Mesendoderm (in vitro differentiated cells): ENCODE measurements at regions not wholly inside any gene's neighbourhood (a gene's known extent, or its start where the extent isn't known, plus 50 kb on each side); places are given as distances from the start of the nearest gene placed in this dataset.

ENCODE experiments used
- DNase-seq: peaks from one replicate; pipeline ENCODE4 v3.0.0; 2013
- H2AK5ac ChIP-seq: 2 replicates; pipeline ENCODE4 v1.6.1; 2013; ENCODE audit warnings: low read length, inconsistent platforms
- H2BK120ac ChIP-seq: 2 replicates; pipeline ENCODE4 v1.6.1; 2013; ENCODE audit warnings: low read depth, mild to moderate bottlenecking, low read length, moderate library complexity, mixed read lengths
- H2BK15ac ChIP-seq: replicated peaks from 2 replicates; pipeline ENCODE4 v1.6.1; 2013; ENCODE audit warnings: low read depth, mild to moderate bottlenecking, moderate library complexity
- H2BK5ac ChIP-seq: 2 replicates; pipeline ENCODE4 v1.6.1; 2013; ENCODE audit warnings: low read length, inconsistent platforms
- H3K18ac ChIP-seq: 2 replicates; pipeline ENCODE4 v1.6.1; 2013; ENCODE audit warnings: mild to moderate bottlenecking, low read length, mixed read lengths
- H3K23ac ChIP-seq: one replicate; pipeline ENCODE4 v1.6.1; 2013; ENCODE audit warnings: low read length
- H3K27ac ChIP-seq: 2 replicates; pipeline ENCODE4 v1.5.1; 2013; ENCODE audit warnings: low read depth, mild to moderate bottlenecking, inconsistent platforms, low read length, moderate library complexity
- H3K27me3 ChIP-seq: 2 replicates; pipeline ENCODE4 v1.6.1; 2013; ENCODE audit warnings: low read length, control low read depth, mild to moderate bottlenecking, inconsistent platforms; ENCODE audit not compliant: insufficient read depth, poor library complexity
- H3K36me3 ChIP-seq: 2 replicates; pipeline ENCODE4 v1.6.1; 2013; ENCODE audit warnings: low read length, inconsistent platforms; ENCODE audit not compliant: control insufficient read depth, insufficient read depth
- H3K4ac ChIP-seq: one replicate; pipeline ENCODE4 v1.6.1; 2013; ENCODE audit warnings: low read depth, mild to moderate bottlenecking, low read length, moderate library complexity
- H3K4me1 ChIP-seq: 2 replicates; pipeline ENCODE4 v1.6.1; 2013; ENCODE audit warnings: low read depth, low read length, inconsistent platforms; ENCODE audit not compliant: control insufficient read depth
- H3K4me2 ChIP-seq: 2 replicates; pipeline ENCODE4 v1.6.1; 2013; ENCODE audit warnings: low read length
- H3K4me3 ChIP-seq: 2 replicates; pipeline ENCODE4 v1.5.1; 2013; ENCODE audit warnings: mild to moderate bottlenecking, low read length
- H3K56ac ChIP-seq: one replicate; pipeline ENCODE4 v1.6.1; 2013; ENCODE audit warnings: low read length
- H3K79me1 ChIP-seq: 2 replicates; pipeline ENCODE4 v1.6.1; 2013; ENCODE audit warnings: low read length, inconsistent platforms
- H3K79me2 ChIP-seq: 2 replicates; pipeline ENCODE4 v1.6.1; 2013; ENCODE audit warnings: mild to moderate bottlenecking, low read length; ENCODE audit not compliant: control insufficient read depth, insufficient read depth
- H3K9ac ChIP-seq: 2 replicates; pipeline ENCODE4 v1.6.1; 2013; ENCODE audit warnings: low read length, inconsistent platforms
- H4K5ac ChIP-seq: one replicate; pipeline ENCODE4 v1.6.1; 2013; ENCODE audit warnings: low read length
- H4K8ac ChIP-seq: one replicate; pipeline ENCODE4 v1.6.1; 2013; ENCODE audit warnings: low read depth, mild to moderate bottlenecking, control low read depth, low read length, moderate library complexity
- WGBS: extraction: QIAGEN DNeasy Blood & Tissue Kit; methylation state at CpG from one replicate; pipeline ENCODE4 v1.1.7; 2013; ENCODE audit warnings: low lambda C conversion rate, missing lambda C conversion rate; ENCODE audit not compliant: insufficient coverage; ENCODE audit errors: extremely low coverage; 5-methylcytosine and 5-hydroxymethylcytosine counted together

DNA sequence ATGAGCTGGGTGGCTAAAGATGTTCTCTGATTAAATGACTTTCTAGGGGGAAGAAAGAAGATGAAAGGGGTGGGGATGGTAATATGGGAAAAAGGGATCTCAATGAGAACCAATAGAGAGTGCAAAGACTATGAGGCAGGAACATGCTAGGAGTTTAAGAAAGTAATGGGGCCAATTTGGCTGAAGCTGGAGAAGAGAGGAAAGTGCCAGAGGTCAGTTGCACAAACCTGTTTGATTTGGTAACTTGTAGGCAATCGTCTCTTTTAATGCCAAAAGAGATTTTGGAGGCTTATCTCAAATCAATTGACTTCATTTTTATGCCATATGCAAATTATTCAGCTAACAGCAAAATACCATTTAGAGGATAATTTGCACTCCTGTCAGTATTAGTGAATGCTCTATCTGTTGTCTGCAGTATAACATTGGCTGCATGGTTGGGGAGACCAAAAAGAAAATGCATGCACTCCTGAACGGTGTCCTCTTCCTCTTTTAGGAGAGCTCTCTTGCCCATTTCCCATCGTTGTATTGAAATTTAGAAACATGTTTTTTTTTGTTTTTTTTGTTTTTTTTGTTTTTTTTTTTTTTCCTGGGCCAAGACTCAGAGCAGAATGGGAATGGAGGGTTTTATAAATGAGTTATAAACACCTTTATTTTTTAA lies 193.9 kb downstream of the BTBD3 start:
- DNase-seq: no peak
- Histone ChIP-seq H2AK5ac (no peak overlapping the region), H3K56ac (no peak overlapping the region), H3K18ac (no peak overlapping the region), H4K8ac (no peak overlapping the region), H3K27ac (no peak overlapping the region), H3K79me1 (no peaks in the 10 kb centered on the region), H3K4me3 (no peak overlapping the region), H3K79me2 (no peaks in the 10 kb centered on the region), H4K5ac (no peak overlapping the region), H2BK5ac (no peak overlapping the region), H3K4ac (no peak overlapping the region), H2BK15ac (no peak overlapping the region), H3K23ac (no peak overlapping the region), H3K9ac (no peak overlapping the region), H3K4me1 (no peaks in the 10 kb centered on the region), H3K27me3 (no peaks in the 10 kb centered on the region), H2BK120ac (no peak overlapping the region), H3K4me2 (no peak overlapping the region), H3K36me3 (no peaks in the 10 kb centered on the region)
- no CpG with 5 or more reads among the region's 3 CpGs for WGBS

DNA sequence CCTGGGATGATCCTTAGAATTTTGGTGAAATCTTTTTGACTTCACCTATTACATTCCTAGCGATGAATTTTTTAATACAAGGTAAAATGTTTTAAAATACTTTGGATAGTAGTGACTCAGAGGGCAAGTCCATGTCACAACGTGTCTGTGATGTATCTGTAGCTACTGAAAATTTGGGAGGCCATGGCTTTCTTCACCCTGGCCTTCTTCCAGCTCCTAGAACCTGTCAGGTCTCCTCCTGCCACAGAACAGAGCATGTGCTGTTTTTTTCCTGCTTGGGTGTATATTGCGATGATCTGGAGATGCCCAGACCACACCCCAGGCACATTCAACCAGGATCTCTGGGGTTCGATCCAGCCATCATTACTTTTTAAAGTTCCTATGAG lies 194.4 kb downstream of the BTBD3 start:
- no peak overlapping the region for H2BK15ac ChIP-seq
- no peak overlapping the region for H4K5ac ChIP-seq
- H3K56ac ChIP-seq: no peak overlapping the region
- H4K8ac ChIP-seq: no peak overlapping the region
- H3K36me3 ChIP-seq: no peaks in the 10 kb centered on the region
- no peak for DNase-seq
- no peak overlapping the region for H3K4me3 ChIP-seq
- no peak overlapping the region for H2AK5ac ChIP-seq
- no peaks in the 10 kb centered on the region for H3K79me2 ChIP-seq
- no peak overlapping the region for H3K9ac ChIP-seq
- no peak overlapping the region for H2BK5ac ChIP-seq
- no peak overlapping the region for H3K4ac ChIP-seq
- H2BK120ac ChIP-seq: no peak overlapping the region
- H3K79me1 ChIP-seq: no peaks in the 10 kb centered on the region
- WGBS: no CpG with 5 or more reads among the region's 4 CpGs
- H3K4me1 ChIP-seq: no peaks in the 10 kb centered on the region
- no peak overlapping the region for H3K4me2 ChIP-seq
- H3K27ac ChIP-seq: no peak overlapping the region
- no peaks in the 10 kb centered on the region for H3K27me3 ChIP-seq
- H3K23ac ChIP-seq: no peak overlapping the region
- H3K18ac ChIP-seq: no peak overlapping the region

DNA sequence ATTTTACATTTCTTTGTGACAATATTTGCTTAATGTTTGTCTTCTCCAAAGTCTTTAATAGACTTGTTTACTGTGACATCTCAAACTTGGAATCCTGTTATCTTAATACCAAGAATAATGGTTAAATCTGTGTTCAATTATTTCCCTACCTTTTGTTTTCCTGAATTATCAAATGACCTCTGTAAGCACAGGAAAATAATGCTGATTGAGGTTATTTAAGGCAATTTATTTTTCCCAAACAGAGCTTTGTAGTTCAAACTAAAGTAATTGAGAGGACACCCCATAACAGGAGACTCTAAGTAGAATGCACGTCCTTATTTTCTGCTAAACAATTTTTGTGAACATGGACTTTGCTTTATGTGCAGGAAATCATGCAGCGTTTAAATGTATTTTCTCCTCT lies 195.0 kb downstream of the BTBD3 start:
- no peak overlapping the region for H3K27ac ChIP-seq
- no CpG with 5 or more reads among the region's 2 CpGs for WGBS
- H2BK120ac ChIP-seq: no peak overlapping the region
- H2BK15ac ChIP-seq: no peak overlapping the region
- no peak overlapping the region for H3K23ac ChIP-seq
- no peak overlapping the region for H2AK5ac ChIP-seq
- H3K4me1 ChIP-seq: no peaks in the 10 kb centered on the region
- no peaks in the 10 kb centered on the region for H3K79me1 ChIP-seq
- no peak overlapping the region for H2BK5ac ChIP-seq
- H3K4me3 ChIP-seq: no peak overlapping the region
- no peak overlapping the region for H3K4ac ChIP-seq
- H3K4me2 ChIP-seq: no peak overlapping the region
- no peaks in the 10 kb centered on the region for H3K27me3 ChIP-seq
- no peak overlapping the region for H3K18ac ChIP-seq
- DNase-seq: no peak
- no peak overlapping the region for H3K56ac ChIP-seq
- no peaks in the 10 kb centered on the region for H3K36me3 ChIP-seq
- H3K79me2 ChIP-seq: no peaks in the 10 kb centered on the region
- H3K9ac ChIP-seq: no peak overlapping the region
- H4K5ac ChIP-seq: no peak overlapping the region
- H4K8ac ChIP-seq: no peak overlapping the region

DNA sequence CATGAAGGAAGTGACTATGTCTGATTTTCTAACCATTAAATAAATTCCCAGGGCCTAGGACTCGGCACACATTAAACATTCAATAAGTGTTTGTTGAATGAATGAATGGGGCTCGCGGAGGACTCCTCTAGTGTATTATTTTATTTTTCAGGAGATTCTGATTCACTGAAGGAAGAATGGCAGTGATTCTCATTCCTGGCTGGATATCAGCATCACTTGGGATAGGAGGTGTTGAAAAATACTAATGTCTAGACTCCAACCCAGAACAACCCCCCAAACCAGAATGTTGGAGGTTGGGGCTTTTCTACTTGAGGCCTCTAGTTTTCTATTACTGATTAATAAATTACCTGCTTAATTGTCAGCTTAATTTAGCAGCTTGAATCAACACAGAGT lies 195.4 kb downstream of the BTBD3 start:
- no peaks in the 10 kb centered on the region for H3K79me1 ChIP-seq
- WGBS: no CpG with 5 or more reads among the region's 3 CpGs

DNA sequence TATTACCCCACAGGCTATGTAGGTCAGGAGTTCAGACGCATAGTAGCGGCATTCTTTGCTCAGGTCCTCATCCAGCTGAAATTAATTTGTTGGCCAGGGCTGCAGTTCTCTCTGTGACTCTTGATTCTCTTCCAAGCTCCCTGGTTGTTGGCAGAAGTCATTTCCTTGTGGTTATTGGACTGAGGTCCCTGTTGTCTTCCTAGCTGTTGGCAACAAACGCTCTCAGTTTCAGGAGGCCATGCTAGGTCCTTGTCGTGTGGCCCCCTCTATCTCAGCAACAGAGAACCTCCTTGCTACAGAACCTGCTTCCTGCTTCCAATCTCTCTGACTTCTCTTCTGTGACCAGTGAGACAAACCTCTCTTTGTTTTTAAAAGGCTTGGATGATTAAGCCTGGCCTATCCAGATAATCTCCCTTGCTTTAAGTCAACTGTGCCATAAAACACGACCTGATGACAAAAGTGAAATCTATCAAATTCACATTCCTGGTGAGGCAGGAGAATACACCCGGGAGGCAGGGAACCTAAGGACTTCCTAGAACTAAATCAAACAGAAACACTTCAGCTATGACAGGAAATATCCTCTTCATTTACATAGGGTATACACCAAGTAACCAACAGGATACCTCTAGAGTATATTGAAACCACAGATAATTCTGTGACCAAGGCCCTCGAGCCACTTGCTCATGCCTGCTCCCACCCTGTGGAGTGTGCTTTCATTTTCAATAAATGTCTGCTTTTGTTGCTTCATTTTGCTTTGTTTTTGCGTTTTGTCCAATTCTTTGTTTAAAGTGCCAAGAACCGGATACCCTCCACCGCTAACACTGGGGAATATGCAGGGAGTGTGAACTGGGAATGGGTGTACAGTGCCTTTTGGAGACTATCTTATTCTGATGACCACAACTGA lies 196.0 kb downstream of the BTBD3 start:
- no CpG with 5 or more reads among the region's 10 CpGs for WGBS
- no peak overlapping the region for H4K5ac ChIP-seq
- no peak overlapping the region for H2AK5ac ChIP-seq
- H3K23ac ChIP-seq: no peak overlapping the region
- H2BK120ac ChIP-seq: no peak overlapping the region
- H3K4me2 ChIP-seq: no peak overlapping the region
- no peak overlapping the region for H3K56ac ChIP-seq
- no peaks in the 10 kb centered on the region for H3K4me1 ChIP-seq
- H3K27me3 ChIP-seq: no peaks in the 10 kb centered on the region
- no peaks in the 10 kb centered on the region for H3K79me2 ChIP-seq
- H4K8ac ChIP-seq: no peak overlapping the region
- no peak overlapping the region for H3K4me3 ChIP-seq
- no peak overlapping the region for H2BK15ac ChIP-seq
- H3K27ac ChIP-seq: no peak overlapping the region
- H3K9ac ChIP-seq: no peak overlapping the region
- H2BK5ac ChIP-seq: no peak overlapping the region
- H3K36me3 ChIP-seq: no peaks in the 10 kb centered on the region
- H3K79me1 ChIP-seq: no peaks in the 10 kb centered on the region
- H3K4ac ChIP-seq: no peak overlapping the region
- H3K18ac ChIP-seq: no peak overlapping the region
- no peak for DNase-seq

More for the DNA sequence above, 195.4 kb downstream of the BTBD3 start:
- no peak overlapping the region for H3K4me3 ChIP-seq
- H2BK15ac ChIP-seq: no peak overlapping the region
- no peak overlapping the region for H2AK5ac ChIP-seq
- H3K27me3 ChIP-seq: no peaks in the 10 kb centered on the region
- no peak overlapping the region for H4K8ac ChIP-seq
- H3K4me1 ChIP-seq: no peaks in the 10 kb centered on the region
- H2BK120ac ChIP-seq: no peak overlapping the region
- H3K79me2 ChIP-seq: no peaks in the 10 kb centered on the region
- no peak overlapping the region for H3K56ac ChIP-seq
- H3K18ac ChIP-seq: no peak overlapping the region
- no peak overlapping the region for H3K9ac ChIP-seq
- no peak overlapping the region for H3K4me2 ChIP-seq
- DNase-seq: no peak
- no peaks in the 10 kb centered on the region for H3K36me3 ChIP-seq
- H4K5ac ChIP-seq: no peak overlapping the region
- no peak overlapping the region for H2BK5ac ChIP-seq
- H3K27ac ChIP-seq: no peak overlapping the region
- no peak overlapping the region for H3K4ac ChIP-seq
- H3K23ac ChIP-seq: no peak overlapping the region
